ENCODE measurements at regions not wholly inside any gene's neighbourhood (a gene's known extent, or its start where the extent isn't known, plus 50 kb on each side); places are given as distances from the start of the nearest gene placed in this dataset.

GRCh38 chr5:68379275-68380036 is 163.9 kb downstream of the PIK3R1 start:
- H2AFZ ChIP-seq (ENCODE audit: low read depth, low read length, poor library complexity, severe bottlenecking) = no peak overlapping the region
- H3K4me3 ChIP-seq (replicated peaks in 1 of 2; ENCODE audit: low read depth in 1 of 2, low read length in 2 of 2) = no peak overlapping the region
- no peak overlapping the region for H3K9ac ChIP-seq (ENCODE audit: low read length)
- H4K20me1 ChIP-seq (ENCODE audit: insufficient read depth) = no peaks in the 10 kb centered on the region
- ChIA-PET POLR2A (no interaction called here), RAD21 (ENCODE audit: low non-redundant PET in 1 of 2, low total read pairs in 2 of 2, uncharacterized antibody in 2 of 2, unreplicated experiment in 2 of 2) (interaction anchor here in 1 of 2 experiments (0.6 kb wide), 1 partner anchor 74 kb away, joined by 3 read pairs; no protein-coding TSS in a partner anchor), CTCF (no interaction called here)
- no peak overlapping the region for H3K4me2 ChIP-seq (ENCODE audit: low read length)
- H3K27ac ChIP-seq (ENCODE audit: low read depth, low read length) = no peak overlapping the region
- no peaks in the 10 kb centered on the region for H3K4me1 ChIP-seq (ENCODE audit: control insufficient read depth in 1 of 2, insufficient read depth in 2 of 2, low read length in 2 of 2)
- no TSS peak for BruUV-seq (replicated peaks)
- no peaks in the 10 kb centered on the region for H3K36me3 ChIP-seq (ENCODE audit: control insufficient read depth in 1 of 2, insufficient read depth in 2 of 2, low read length in 2 of 2)
- no peaks in the 10 kb centered on the region for H3K9me2 ChIP-seq (ENCODE audit: insufficient read depth)
- intact Hi-C loops (cut with micrococcal nuclease) = no loop called here
- H3K79me2 ChIP-seq (ENCODE audit: insufficient read depth, low read length) = no peaks in the 10 kb centered on the region
- TF ChIP-seq ZFX (IDR thresholded peaks at IDR 0.05) = no peak
- TF ChIP-seq MAX (IDR thresholded peaks at IDR 0.05) = no peak
- no peak for TF ChIP-seq RAD21 (IDR thresholded peaks at IDR 0.05; ENCODE audit: low read depth)
- no peak for TF ChIP-seq SIN3A (IDR thresholded peaks at IDR 0.05; ENCODE audit: low read depth)
- no peak for TF ChIP-seq SP1 (IDR thresholded peaks at IDR 0.05; ENCODE audit: low read depth)
- no peaks in the 10 kb centered on the region for H3K27me3 ChIP-seq (ENCODE audit: insufficient read depth, low read length)
- ATAC-seq (no peak), DNase-seq (ENCODE audit: low read depth, low spot score) (no peak)
- no peaks in the 10 kb centered on the region for H3K9me3 ChIP-seq (ENCODE audit: control insufficient read depth in 1 of 2, insufficient read depth in 1 of 2, low read depth in 1 of 2, low read length in 2 of 2)

GRCh38 chr5:68380078-68380477 is 164.5 kb downstream of the PIK3R1 start:
- POLR2A ChIA-PET = no interaction called here
- Histone ChIP-seq H3K27ac (ENCODE audit: low read depth, low read length) (no peak overlapping the region), H2AFZ (ENCODE audit: low read depth, low read length, poor library complexity, severe bottlenecking) (no peak overlapping the region), H3K4me2 (ENCODE audit: low read length) (no peak overlapping the region), H3K9me3 (ENCODE audit: control insufficient read depth in 1 of 2, insufficient read depth in 1 of 2, low read depth in 1 of 2, low read length in 2 of 2) (no peaks in the 10 kb centered on the region), H3K27me3 (ENCODE audit: insufficient read depth, low read length) (no peaks in the 10 kb centered on the region), H3K36me3 (ENCODE audit: control insufficient read depth in 1 of 2, insufficient read depth in 2 of 2, low read length in 2 of 2) (no peaks in the 10 kb centered on the region), H3K9ac (ENCODE audit: low read length) (no peak overlapping the region), H4K20me1 (ENCODE audit: insufficient read depth) (no peaks in the 10 kb centered on the region), H3K4me3 (replicated peaks in 1 of 2; ENCODE audit: low read depth in 1 of 2, low read length in 2 of 2) (no peak overlapping the region), H3K4me1 (ENCODE audit: control insufficient read depth in 1 of 2, insufficient read depth in 2 of 2, low read length in 2 of 2) (no peaks in the 10 kb centered on the region), H3K79me2 (ENCODE audit: insufficient read depth, low read length) (no peaks in the 10 kb centered on the region), H3K9me2 (ENCODE audit: insufficient read depth) (no peaks in the 10 kb centered on the region)
- CTCF ChIA-PET = no interaction called here
- ATAC-seq (no peak), DNase-seq (ENCODE audit: low read depth, low spot score) (no peak)
- no TSS peak for BruUV-seq (replicated peaks)
- intact Hi-C loops (cut with micrococcal nuclease) = no loop called here
- no peak for TF ChIP-seq SIN3A (IDR thresholded peaks at IDR 0.05; ENCODE audit: low read depth)
- TF ChIP-seq EZH2 (IDR thresholded peaks at IDR 0.05) = no peak
- TF ChIP-seq TCF7L2 (IDR thresholded peaks at IDR 0.05; ENCODE audit: borderline replicate concordance, extremely low read depth, insufficient read depth, insufficient read length) = no peak
- RAD21 ChIA-PET (ENCODE audit: low non-redundant PET in 1 of 2, low total read pairs in 2 of 2, uncharacterized antibody in 2 of 2, unreplicated experiment in 2 of 2) = interaction anchor here in 1 of 2 experiments (0.6 kb wide), 1 partner anchor 74 kb away, joined by 3 read pairs; no protein-coding TSS in a partner anchor

Measured in HCT116 (cell line).